OCI-LY7 (cell line): ENCODE measurements at regions not wholly inside any gene's neighbourhood (a gene's known extent, or its start where the extent isn't known, plus 50 kb on each side); places are given as distances from the start of the nearest gene placed in this dataset.

Source experiments
- BruUV-seq: library from RNA; stranded (reverse); fragments of 400-500 nt; replicated peaks from 2 replicates; lab custom pipeline; 2021; lab: Mats Ljungman, UMichigan
- CTCF ChIA-PET: fragments of 300-600 bp; sonication (Branson Sonifier 250); formaldehyde crosslinking; loops from one replicate; lab custom pipeline; 2022; ENCODE audit warnings: antibody characterized with exemption; ENCODE audit not compliant: unreplicated experiment; lab: Charles Lee
- POLR2A ChIA-PET: fragments of 300-600 bp; sonication (Branson Sonifier 250); formaldehyde crosslinking; loops from one replicate; lab custom pipeline; 2022; ENCODE audit warnings: antibody characterized with exemption; lab: Charles Lee
- DNase-seq: peaks from one replicate; pipeline ENCODE4 v3.0.0-alpha.2; 2015; ENCODE audit warnings: low spot score
- H2AFZ ChIP-seq: fragments of 200-600 bp; sonication (generic), shearing (Covaris generic); 2 replicates; pipeline ENCODE4 v1.6.1; 2014; ENCODE audit warnings: mild to moderate bottlenecking, antibody characterized with exemption, low read length, moderate library complexity
- H3K27ac ChIP-seq: fragments of 200-600 bp; sonication (generic); 2 replicates; pipeline ENCODE4 v1.5.1; 2014; ENCODE audit warnings: mixed run types, low read depth, mild to moderate bottlenecking, moderate library complexity, low read length, inconsistent platforms; ENCODE audit not compliant: poor library complexity, severe bottlenecking
- H3K36me3 ChIP-seq: fragments of 200-600 bp; sonication (generic); 2 replicates; pipeline ENCODE4 v1.6.1; 2014; ENCODE audit warnings: mild to moderate bottlenecking, antibody characterized with exemption, low read length, moderate library complexity, mixed read lengths; ENCODE audit not compliant: insufficient read depth
- H3K4me1 ChIP-seq: fragments of 200-600 bp; sonication (generic); 2 replicates; pipeline ENCODE4 v1.5.1; 2014; ENCODE audit warnings: mild to moderate bottlenecking, low read length; ENCODE audit not compliant: insufficient read depth, poor library complexity, severe bottlenecking
- H3K4me2 ChIP-seq: fragments of 200-600 bp; sonication (generic); 2 replicates; pipeline ENCODE4 v1.6.1; 2014; ENCODE audit warnings: mild to moderate bottlenecking, low read length
- H3K4me3 ChIP-seq: fragments of 200-600 bp; sonication (generic); 2 replicates; pipeline ENCODE4 v1.5.1; 2014; ENCODE audit warnings: mild to moderate bottlenecking, low read depth, low read length; ENCODE audit not compliant: poor library complexity, severe bottlenecking
- H3K79me2 ChIP-seq: fragments of 200-600 bp; sonication (generic); 2 replicates; pipeline ENCODE4 v1.6.1; 2016; ENCODE audit warnings: low read depth, mild to moderate bottlenecking, low read length, moderate library complexity, mixed read lengths; ENCODE audit not compliant: insufficient read depth
- H3K9me2 ChIP-seq: fragments of 200-600 bp; sonication (generic); 2 replicates; pipeline ENCODE4 v1.6.1; 2016; ENCODE audit warnings: mild to moderate bottlenecking, low read length, mixed read lengths; ENCODE audit not compliant: insufficient read depth
- H3K9me3 ChIP-seq: fragments of 200-600 bp; sonication (generic); 2 replicates; pipeline ENCODE4 v1.6.1; 2014; ENCODE audit warnings: mild to moderate bottlenecking, mixed run types, low read length, mixed read lengths
- H4K20me1 ChIP-seq: fragments of 200-600 bp; sonication (generic); 2 replicates; pipeline ENCODE4 v1.6.1; 2014; ENCODE audit warnings: mild to moderate bottlenecking, antibody characterized with exemption, low read length, moderate library complexity, mixed read lengths; ENCODE audit not compliant: insufficient read depth
- CTCF ChIP-seq: fragments of 200-600 bp; sonication (generic); conservative IDR thresholded peaks from 2 replicates; pipeline ENCODE4 v1.5.1; 2014; ENCODE audit warnings: mild to moderate bottlenecking, antibody characterized with exemption, low read length, moderate library complexity, mixed read lengths
- EZH2phosphoT487 ChIP-seq: fragments of 200-600 bp; sonication (generic); IDR thresholded peaks from 2 replicates; pipeline ENCODE4 v1.6.1; 2018; ENCODE audit warnings: low read depth, borderline replicate concordance, mild to moderate bottlenecking, mixed run types, antibody characterized with exemption, low read length, moderate library complexity, mixed read lengths
- intact Hi-C: fragments of 100-400 bp; cut with micrococcal nuclease; formaldehyde crosslinking; loops from one replicate; pipeline ENCODE4 v1.10.0; 2022; ENCODE audit not compliant: unreplicated experiment

DNA sequence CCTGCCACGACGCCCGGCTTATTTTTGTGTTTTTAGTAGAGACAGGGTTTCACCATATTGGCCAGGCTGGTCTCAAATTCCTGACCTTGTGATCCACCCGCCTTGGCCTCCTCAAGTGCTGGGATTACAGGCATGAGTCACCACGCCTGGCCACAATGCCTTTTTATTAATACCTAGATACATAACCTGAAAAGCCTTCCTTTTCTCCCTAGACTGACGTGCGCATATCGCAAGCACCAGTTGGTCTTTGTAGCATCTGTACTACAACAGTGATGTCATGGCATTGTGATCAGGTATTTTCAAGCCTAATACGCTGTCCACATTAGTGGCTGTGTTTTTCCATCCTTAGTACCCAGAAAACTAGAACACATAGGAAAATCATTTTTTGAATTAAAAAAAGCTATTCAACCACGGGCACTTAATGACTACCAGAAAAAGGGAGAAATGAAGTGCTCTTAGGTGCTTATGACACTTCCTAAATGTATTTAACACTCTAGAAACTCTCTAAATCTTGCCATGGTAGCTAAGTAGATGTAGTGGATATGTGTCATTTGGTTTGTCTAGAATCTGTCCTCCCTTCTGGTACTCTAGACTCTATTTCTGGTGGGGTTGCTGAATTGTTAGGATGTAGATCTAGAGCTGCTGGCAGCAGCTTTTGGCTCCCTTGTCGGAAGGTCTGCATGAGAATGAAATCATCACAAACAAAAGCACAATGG lies 707.8 kb downstream of the STIM2 start:
- Histone ChIP-seq H2AFZ (no peak overlapping the region), H3K9me2 (no peaks in the 10 kb centered on the region), H3K79me2 (no peaks in the 10 kb centered on the region), H3K27ac (no peak overlapping the region), H3K4me2 (no peak overlapping the region), H3K9me3 (no peaks in the 10 kb centered on the region), H3K4me1 (no peaks in the 10 kb centered on the region), H4K20me1 (no peaks in the 10 kb centered on the region), H3K4me3 (no peak overlapping the region), H3K36me3 (no peaks in the 10 kb centered on the region)
- no TSS peak for BruUV-seq
- no peak for TF ChIP-seq CTCF
- no peak for TF ChIP-seq EZH2phosphoT487
- ChIA-PET CTCF (no interaction called here), POLR2A (interaction anchor here (0.7 to 1.1 kb wide), 2 partner anchors 77 to 725 kb away, joined by 3 to 4 read pairs; no protein-coding TSS in a partner anchor)
- DNase-seq: no peak
- intact Hi-C loops: no loop called here

GRCh38 chr4:27568952-27569319 lies 708.3 kb downstream of the STIM2 start:
- no peak overlapping the region for H3K27ac ChIP-seq
- H3K36me3 ChIP-seq: no peaks in the 10 kb centered on the region
- H3K4me3 ChIP-seq: no peak overlapping the region
- no TSS peak for BruUV-seq
- no peak overlapping the region for H3K4me2 ChIP-seq
- no peaks in the 10 kb centered on the region for H4K20me1 ChIP-seq
- H3K9me2 ChIP-seq: no peaks in the 10 kb centered on the region
- H3K79me2 ChIP-seq: no peaks in the 10 kb centered on the region
- TF ChIP-seq CTCF: no peak
- no peak for TF ChIP-seq EZH2phosphoT487
- H3K4me1 ChIP-seq: no peaks in the 10 kb centered on the region
- intact Hi-C loops: no loop called here
- DNase-seq: no peak
- ChIA-PET POLR2A (interaction anchor here (0.7 to 1.1 kb wide), 2 partner anchors 77 to 725 kb away, joined by 3 to 4 read pairs; no protein-coding TSS in a partner anchor), CTCF (no interaction called here)
- no peaks in the 10 kb centered on the region for H3K9me3 ChIP-seq
- H2AFZ ChIP-seq: no peak overlapping the region

- Histone ChIP-seq H2AFZ (no peak overlapping the region), H3K36me3 (no peaks in the 10 kb centered on the region), H3K27ac (no peak overlapping the region), H3K9me3 (no peaks in the 10 kb centered on the region), H3K4me2 (no peak overlapping the region), H3K79me2 (no peaks in the 10 kb centered on the region), H3K9me2 (no peaks in the 10 kb centered on the region), H3K4me3 (no peak overlapping the region), H3K4me1 (no peaks in the 10 kb centered on the region), H4K20me1 (no peaks in the 10 kb centered on the region)
- intact Hi-C loops: no loop called here
- TF ChIP-seq CTCF: no peak
- TF ChIP-seq EZH2phosphoT487: no peak
- ChIA-PET CTCF (no interaction called here), POLR2A (no interaction called here)
- no peak for DNase-seq
- BruUV-seq: no TSS peak
These were observed 714.1 kb downstream of the STIM2 start for GRCh38 chr4:27574743-27575142.
